NOMO-1 treated with DMSO at 0.1 percent for 48 hours (cell line): ENCODE measurements at regions not wholly inside any gene's neighbourhood (a gene's known extent, or its start where the extent isn't known, plus 50 kb on each side); places are given as distances from the start of the nearest gene placed in this dataset.
"Not testable (repeated sequence)": the region's sequence is repeated elsewhere in the genome, so short reads cannot be mapped to it uniquely, and the experiment has no call there.

ENCODE experiments used
- DNase-seq: peaks from one replicate; lab custom pipeline; 2025; ENCODE audit not compliant: unreplicated experiment; lab: John Stamatoyannopoulos, UW

DNA sequence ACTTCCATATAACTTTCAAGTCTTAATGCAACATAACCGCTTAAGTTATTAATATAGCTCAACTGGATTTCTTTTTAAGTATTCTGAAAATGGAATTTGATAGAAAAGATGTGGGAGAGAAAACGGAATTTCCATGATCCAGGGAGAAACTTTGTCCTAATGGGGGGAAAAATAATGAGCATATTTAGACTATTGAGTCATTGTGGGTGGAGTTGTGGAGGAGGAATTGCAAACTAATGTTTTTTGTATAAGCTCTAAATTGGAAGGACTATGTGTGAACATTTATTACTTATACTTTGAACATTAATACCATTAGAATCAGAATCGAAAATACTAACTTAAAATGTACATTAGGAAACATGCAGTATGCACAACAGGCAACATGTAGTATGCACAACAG lies 159.9 kb upstream of the NEGR1 start:
- no peak for DNase-seq

DNA sequence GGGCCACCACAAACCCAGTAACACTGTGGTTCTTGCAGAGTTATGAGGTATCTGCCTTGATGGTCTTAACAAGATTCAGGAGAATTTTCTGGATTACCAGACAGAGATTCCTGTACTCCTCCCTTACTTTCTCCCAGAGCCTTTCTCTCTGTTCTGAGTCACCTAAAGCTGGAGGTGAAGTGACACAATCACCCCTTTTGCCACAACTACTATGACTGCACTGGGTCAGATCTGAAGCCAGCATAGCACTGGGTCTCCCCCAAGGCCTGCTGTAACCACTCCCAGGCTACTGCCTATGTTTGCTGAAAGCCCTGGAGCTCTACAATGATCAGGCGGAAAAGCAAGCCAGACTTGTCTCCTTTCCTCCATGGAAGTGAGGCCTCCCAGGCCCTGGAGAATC lies 156.7 kb upstream of the NEGR1 start:
- DNase-seq = no peak

DNA sequence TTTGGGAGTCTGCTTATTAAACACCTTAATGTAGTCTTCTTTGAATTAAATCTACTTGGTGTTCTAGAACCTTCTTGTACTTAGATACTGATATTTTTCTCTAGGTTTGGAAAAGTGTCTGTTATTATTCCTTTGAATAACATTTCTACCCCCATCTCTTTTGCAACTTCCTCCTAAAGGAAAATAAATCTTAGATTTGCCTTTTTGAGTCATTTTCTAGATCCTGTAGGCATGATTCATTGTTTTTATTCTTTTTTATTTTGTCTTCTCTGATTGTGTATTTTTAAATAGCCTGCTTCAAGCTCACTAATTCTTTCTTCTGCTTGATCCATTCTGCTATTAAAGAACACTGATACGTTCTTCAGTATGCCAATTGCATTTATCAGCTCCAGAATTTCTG lies 155.9 kb upstream of the NEGR1 start:
- no peak for DNase-seq

GRCh38 chr1:72435025-72435424 lies 152.7 kb upstream of the NEGR1 start:
- no peak for DNase-seq

- no peak for DNase-seq
Observed at GRCh38 chr1:72434070-72434469, 151.7 kb upstream of the NEGR1 start.

- DNase-seq = no peak
Observed at GRCh38 chr1:72433591-72433990, 151.3 kb upstream of the NEGR1 start.

DNA sequence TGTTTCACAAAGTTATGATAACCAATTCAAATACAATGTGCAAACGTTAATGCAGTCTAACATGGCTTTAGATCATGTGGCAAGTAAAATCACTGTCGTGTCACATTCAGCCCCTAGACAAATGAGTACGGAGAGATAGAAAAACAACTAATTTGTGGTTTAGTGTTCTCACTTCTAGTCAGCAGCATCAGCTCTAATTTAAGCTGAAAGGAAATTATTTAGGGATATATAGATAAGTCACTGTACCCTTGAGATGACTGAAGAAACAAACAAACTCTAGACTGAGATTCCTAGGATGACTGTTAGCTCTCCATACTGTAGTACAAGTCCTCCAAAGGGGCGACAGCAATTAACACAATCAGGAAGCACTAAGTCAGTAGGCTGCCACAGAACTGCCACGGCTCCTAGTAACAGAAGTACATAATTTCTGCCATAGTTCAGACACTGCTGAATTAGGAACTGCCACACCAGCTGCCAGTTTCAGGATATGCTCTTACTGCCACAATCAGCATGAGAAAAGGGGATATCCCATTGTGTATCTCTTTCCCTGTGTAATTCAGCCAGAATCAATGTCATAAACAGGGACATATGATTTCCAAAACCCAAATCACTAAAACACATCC lies 150.4 kb upstream of the NEGR1 start:
- no peak for DNase-seq

DNA sequence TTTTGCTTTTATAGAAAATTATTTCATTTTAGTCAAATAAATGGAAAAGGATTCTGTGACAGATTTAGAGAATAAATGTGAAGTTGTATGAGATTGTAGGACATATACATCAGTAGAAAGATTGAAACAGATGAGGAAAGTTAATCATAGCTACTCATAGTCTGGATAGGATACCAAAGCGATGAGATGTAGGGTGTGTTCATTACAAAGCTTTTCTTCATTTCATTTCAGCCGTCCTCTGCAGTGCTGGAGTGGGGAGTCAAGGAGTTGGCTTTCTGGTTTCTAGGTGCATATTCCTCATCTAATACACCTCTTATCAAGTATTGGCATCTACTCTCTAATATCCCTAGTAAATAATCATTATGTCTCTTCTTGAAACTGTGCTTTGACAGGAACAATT lies 149.5 kb upstream of the NEGR1 start:
- DNase-seq = no peak

DNA sequence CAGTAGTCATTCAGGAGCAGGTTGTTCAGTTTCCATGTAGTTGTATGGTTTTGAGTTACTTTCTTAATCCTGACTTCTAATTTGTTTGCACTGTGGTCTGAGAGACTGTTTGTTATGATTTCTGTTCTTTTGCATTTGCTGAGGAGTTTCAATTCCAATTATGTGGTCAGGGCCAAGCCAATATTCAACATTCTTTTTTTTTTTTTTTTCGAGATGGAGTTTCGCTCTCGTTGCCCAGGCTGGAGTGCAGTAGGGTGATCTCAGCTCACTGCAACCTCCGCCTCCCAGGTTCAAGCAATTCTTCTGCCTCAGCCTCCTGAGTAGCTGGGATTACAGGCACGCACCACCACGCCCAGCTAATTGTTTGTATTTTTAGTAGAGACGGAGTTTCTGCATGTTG lies 145.9 kb upstream of the NEGR1 start:
- DNase-seq = not testable (repeated sequence)

GRCh38 chr1:72419229-72419628 lies 136.9 kb upstream of the NEGR1 start:
- DNase-seq = no peak

- DNase-seq = no peak
Observed at GRCh38 chr1:72412286-72412685, 129.9 kb upstream of the NEGR1 start.

DNA sequence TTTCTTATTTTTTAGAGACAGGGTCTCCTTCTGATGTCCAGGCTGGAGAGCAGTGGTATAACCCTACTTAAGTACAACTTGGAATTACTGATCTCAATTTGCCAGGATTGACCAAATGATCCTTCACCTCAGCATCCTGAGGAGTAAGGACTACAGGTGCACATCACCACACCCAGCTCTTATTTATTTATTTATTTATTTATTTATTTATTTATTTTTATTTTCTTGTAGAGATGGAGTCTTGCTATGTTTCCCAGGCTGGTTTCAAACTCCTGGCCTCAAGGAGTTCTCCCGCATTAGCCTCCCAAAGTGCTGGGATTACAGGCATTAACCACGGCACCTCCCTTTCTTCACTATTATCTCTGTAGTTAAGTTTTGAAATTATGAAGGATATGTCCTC lies 117.5 kb upstream of the NEGR1 start:
- DNase-seq = no peak

- no peak for DNase-seq
Observed at GRCh38 chr1:72397786-72398185, 115.4 kb upstream of the NEGR1 start.

- no peak for DNase-seq
Observed at GRCh38 chr1:72394457-72394856, 112.1 kb upstream of the NEGR1 start.

DNA sequence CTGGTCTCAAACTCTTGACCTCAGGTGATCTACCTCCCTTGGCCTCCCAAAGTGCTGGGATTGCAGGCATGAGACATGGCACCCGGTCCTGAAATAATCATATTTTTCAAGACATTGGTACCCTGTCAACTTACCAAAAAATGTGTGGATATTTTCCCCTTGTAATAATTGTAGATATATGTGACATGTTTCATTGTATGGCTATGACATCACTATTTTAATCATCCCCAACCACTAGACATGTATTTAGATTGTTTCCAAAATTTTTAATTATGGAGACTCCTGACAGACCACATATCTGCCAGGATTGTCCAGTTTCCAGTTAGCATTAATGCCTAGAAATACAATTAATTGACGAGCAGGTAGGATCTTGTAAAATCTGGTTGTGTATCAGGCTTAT lies 96.7 kb upstream of the NEGR1 start:
- no peak for DNase-seq

GRCh38 chr1:72375226-72375625 lies 92.9 kb upstream of the NEGR1 start:
- no peak for DNase-seq

DNA sequence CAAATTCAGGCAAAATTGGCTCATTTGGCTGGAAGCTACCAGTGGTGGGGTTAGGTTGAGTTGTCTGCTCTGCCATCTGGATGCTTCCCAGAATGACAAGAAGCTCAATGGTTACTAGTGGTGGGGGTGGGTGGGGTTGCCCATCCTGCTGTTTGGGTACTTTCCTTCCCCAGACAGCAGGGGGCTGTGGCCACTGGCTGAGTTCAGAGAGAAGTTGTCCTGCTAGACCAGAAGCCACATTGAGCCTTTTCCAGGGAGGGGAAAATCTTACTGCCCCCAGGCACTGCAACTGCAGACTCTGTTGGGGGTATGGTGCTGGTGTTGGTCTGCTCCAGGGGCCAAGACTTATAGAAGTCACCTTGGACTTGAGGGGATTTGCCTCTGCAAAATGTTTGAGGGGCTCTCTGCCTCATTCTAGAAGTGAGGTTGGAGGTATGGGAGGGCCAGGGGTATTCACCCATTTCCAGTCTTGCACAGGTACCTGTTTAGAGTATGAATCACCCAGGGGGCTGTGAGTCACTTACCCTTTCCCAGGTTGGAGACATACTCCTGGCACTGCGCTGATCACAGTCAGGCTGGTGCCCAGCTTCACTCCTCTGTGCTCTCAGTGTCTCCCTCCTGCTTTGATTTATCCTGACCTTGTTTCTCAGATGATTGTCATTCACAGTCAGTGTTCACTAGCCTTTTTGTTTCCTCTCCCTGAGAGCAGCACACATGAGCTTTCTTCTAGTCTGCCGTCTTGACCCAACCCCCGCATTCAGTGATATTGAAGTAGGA lies 89.1 kb upstream of the NEGR1 start:
- DNase-seq = no peak

GRCh38 chr1:72370836-72371235 lies 88.5 kb upstream of the NEGR1 start:
- not testable (repeated sequence) for DNase-seq

DNA sequence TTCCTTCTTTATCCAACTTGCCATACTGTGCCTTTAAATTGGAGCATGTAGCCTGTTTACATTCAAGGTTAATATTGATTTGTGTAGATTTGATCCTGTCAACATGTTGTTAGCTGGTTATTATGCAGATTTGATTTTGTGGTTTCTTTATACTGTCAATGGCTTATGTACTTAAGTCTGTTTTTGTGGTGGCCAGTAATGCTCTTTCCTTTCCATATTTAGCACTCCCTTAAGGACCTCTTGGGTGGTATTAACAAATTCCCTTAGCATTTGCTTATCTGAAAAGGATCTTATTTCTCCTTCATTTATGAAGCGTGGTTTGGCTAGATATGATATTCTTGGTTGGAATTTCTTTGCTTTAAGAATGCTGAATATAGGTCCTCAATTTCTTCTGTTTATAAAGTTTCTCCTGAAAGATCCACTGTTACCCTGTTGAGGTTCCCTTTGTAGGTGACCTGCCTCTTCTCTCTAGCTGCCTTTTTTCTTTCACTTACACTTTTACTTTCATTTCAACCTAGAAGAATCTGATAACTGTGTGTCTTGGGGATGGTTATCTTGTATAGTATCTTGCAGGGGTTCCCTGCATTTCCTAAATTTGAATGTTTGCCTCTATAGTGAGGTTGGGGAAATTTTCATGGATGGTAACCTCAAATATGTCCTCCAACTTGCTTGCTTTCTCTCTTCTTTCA lies 86.9 kb upstream of the NEGR1 start:
- no peak for DNase-seq

DNA sequence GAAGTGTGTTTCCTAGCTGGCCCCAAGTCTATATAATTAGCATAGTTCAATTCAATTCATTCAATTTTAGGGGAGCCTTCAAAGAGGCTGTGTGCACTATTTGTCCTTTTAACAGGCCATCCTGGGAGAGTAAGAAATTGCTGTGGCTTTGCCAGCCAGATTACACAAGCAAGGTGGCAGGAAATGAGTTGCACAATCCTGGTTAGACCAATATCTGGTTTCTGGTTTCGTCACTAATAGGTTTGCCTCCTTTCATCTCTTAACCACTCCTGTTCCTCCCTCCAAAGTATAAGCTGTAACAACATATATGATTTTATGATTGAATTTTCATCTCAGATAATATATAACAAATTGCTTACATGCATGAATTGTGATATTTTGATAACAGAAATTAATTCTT lies 84.1 kb upstream of the NEGR1 start:
- DNase-seq = peak; percentile 92

GRCh38 chr1:72365693-72366092 lies 83.4 kb upstream of the NEGR1 start:
- DNase-seq = no peak

DNA sequence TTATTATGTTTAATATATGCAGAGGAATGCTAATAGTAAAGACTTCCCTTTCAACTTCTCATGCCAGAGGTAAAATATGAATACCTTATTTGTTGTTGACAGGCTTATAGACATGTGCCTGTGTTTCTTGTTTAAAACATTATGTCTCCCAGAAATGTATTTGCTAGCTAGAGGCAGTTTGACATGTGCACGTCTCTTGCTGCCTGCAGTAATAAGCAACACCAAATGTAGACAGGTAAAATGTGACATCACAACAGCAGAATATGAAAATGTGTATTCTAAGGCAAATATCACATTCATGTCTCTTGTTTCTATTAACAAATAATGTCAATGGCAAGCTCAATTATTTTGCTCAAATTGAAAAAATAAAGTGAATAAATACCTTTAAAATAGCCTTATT lies 80.2 kb upstream of the NEGR1 start:
- no peak for DNase-seq
